ENCODE measurements at regions not wholly inside any gene's neighbourhood (a gene's known extent, or its start where the extent isn't known, plus 50 kb on each side); places are given as distances from the start of the nearest gene placed in this dataset.

GRCh38 chr11:129614256-129614944, 201.2 kb upstream of the TMEM45B start:
- no peak for DNase-seq (ENCODE audit: low spot score)

GRCh38 chr11:129618046-129618569, 197.5 kb upstream of the TMEM45B start:
- TF ChIP-seq CTCF (IDR thresholded peaks at IDR 0.05; ENCODE audit: extremely low read depth, missing control alignments), result no peak
- no peak for DNase-seq (ENCODE audit: low spot score)

More at GRCh38 chr11:129614256-129614944, 201.2 kb upstream of the TMEM45B start:
- TF ChIP-seq CTCF (IDR thresholded peaks at IDR 0.05; ENCODE audit: extremely low read depth, missing control alignments), result no peak

GRCh38 chr11:129620237-129621104, 195.2 kb upstream of the TMEM45B start:
- no peak for TF ChIP-seq CTCF (IDR thresholded peaks at IDR 0.05; ENCODE audit: extremely low read depth, missing control alignments)
- DNase-seq (ENCODE audit: low spot score), result no peak

- DNase-seq (ENCODE audit: low spot score), result no peak
- TF ChIP-seq CTCF (IDR thresholded peaks at IDR 0.05; ENCODE audit: extremely low read depth, missing control alignments), result no peak
Measured at GRCh38 chr11:129625930-129626329, 189.7 kb upstream of the TMEM45B start.

- DNase-seq (ENCODE audit: low spot score), result no peak
- TF ChIP-seq CTCF (IDR thresholded peaks at IDR 0.05; ENCODE audit: extremely low read depth, missing control alignments), result no peak
Measured at GRCh38 chr11:129631201-129631600, 184.4 kb upstream of the TMEM45B start.

GRCh38 chr11:129636926-129637325, 178.7 kb upstream of the TMEM45B start:
- no peak for DNase-seq (ENCODE audit: low spot score)
- no peak for TF ChIP-seq CTCF (IDR thresholded peaks at IDR 0.05; ENCODE audit: extremely low read depth, missing control alignments)

- no peak for DNase-seq (ENCODE audit: low spot score)
- no peak for TF ChIP-seq CTCF (IDR thresholded peaks at IDR 0.05; ENCODE audit: extremely low read depth, missing control alignments)
Measured at GRCh38 chr11:129637473-129637872, 178.2 kb upstream of the TMEM45B start.

Data from GM20000 (cell line).